Stomach (tissue), 4 donors: ENCODE measurements at regions not wholly inside any gene's neighbourhood (a gene's known extent, or its start where the extent isn't known, plus 50 kb on each side); places are given as distances from the start of the nearest gene placed in this dataset.

Experiments used
- CTCF ChIP-seq, 7 experiments: fragments of 450-650 bp in 4 of 7; fragments of 200-600 bp in 3 of 7; sonication (generic) in 3 of 7; IDR thresholded peaks; one replicate each; pipeline ENCODE4 v1.5.1; 2016 to 2019; ENCODE audit warnings: antibody characterized with exemption in 7 of 7, control low read depth in 2 of 7, mild to moderate bottlenecking in 1 of 7
- EP300 ChIP-seq: sonication (generic); formaldehyde crosslinking; IDR thresholded peaks from one replicate; pipeline ENCODE4 v1.6.1; 2017; ENCODE audit warnings: antibody characterized with exemption
- POLR2A ChIP-seq, 4 donors: fragments of 450-650 bp; IDR thresholded peaks; one replicate each; pipeline ENCODE4 v1.6.1; 2016; ENCODE audit warnings: antibody characterized with exemption in 4 of 4, control low read depth in 2 of 4, mild to moderate bottlenecking in 1 of 4, moderate library complexity in 1 of 4

GRCh38 chr18:64474255-64474654 is 325.4 kb upstream of the LINC00305 start:
- TF ChIP-seq POLR2A (IDR thresholded peaks at IDR 0.05) = no peak
- no peak for TF ChIP-seq CTCF (IDR thresholded peaks at IDR 0.05)
- TF ChIP-seq EP300 = no peak
